H1 (cell line): ENCODE measurements at regions not wholly inside any gene's neighbourhood (a gene's known extent, or its start where the extent isn't known, plus 50 kb on each side); places are given as distances from the start of the nearest gene placed in this dataset.

Experiments used
- CTCF ChIA-PET: fragments of 300-600 bp; sonication (Branson Sonifier 250); formaldehyde crosslinking; loops from one replicate; lab custom pipeline; 2021; ENCODE audit not compliant: partially characterized antibody; lab: Charles Lee
- POLR2A ChIA-PET: fragments of 300-600 bp; sonication (Branson Sonifier 250); formaldehyde crosslinking; loops from one replicate; lab custom pipeline; 2021; ENCODE audit warnings: inconsistent platforms; ENCODE audit not compliant: partially characterized antibody; lab: Charles Lee
- DNase-seq, 2 experiments: peaks; one replicate each; pipeline versions ENCODE4 v3.0.0 to v3.0.0-alpha.2; 2010 to 2022; ENCODE audit warnings: low spot score in 2 of 2, low read depth in 1 of 2, mixed read lengths in 1 of 2
- FAIRE-seq: peaks from 2 replicates; lab custom pipeline; 2011; peaks lifted over from hg19 to GRCh38; lab: Jason Lieb, UNC
- H2AFZ ChIP-seq: 2 replicates; pipeline ENCODE4 v1.8.1; 2012; ENCODE audit warnings: low read length, inconsistent platforms
- H2AK5ac ChIP-seq: 2 replicates; pipeline ENCODE4 v1.6.1; 2013; ENCODE audit warnings: low read depth, low read length
- H2BK120ac ChIP-seq: replicated peaks from 2 replicates; pipeline ENCODE3; 2013; ENCODE audit warnings: low read depth, low read length, inconsistent platforms
- H2BK12ac ChIP-seq: 2 replicates; pipeline ENCODE4 v1.6.1; 2013; ENCODE audit warnings: low read depth, low read length
- H2BK15ac ChIP-seq: 2 replicates; pipeline ENCODE4 v1.6.1; 2013; ENCODE audit warnings: low read length
- H2BK20ac ChIP-seq: 2 replicates; pipeline ENCODE4 v1.6.1; 2013; ENCODE audit warnings: low read length
- H2BK5ac ChIP-seq: 2 replicates; pipeline ENCODE4 v1.6.1; 2013; ENCODE audit warnings: low read depth, low read length
- H3K14ac ChIP-seq: 2 replicates; pipeline ENCODE4 v1.6.1; 2013; ENCODE audit warnings: inconsistent platforms; ENCODE audit not compliant: insufficient read length
- H3K18ac ChIP-seq: 2 replicates; pipeline ENCODE4 v1.6.1; 2013; ENCODE audit warnings: low read length; ENCODE audit errors: extremely low read depth
- H3K23ac ChIP-seq: 2 replicates; pipeline ENCODE4 v1.6.1; 2013; ENCODE audit warnings: inconsistent platforms; ENCODE audit not compliant: insufficient read length
- H3K23me2 ChIP-seq: 2 replicates; pipeline ENCODE4 v1.6.1; 2013; ENCODE audit warnings: low read depth, low read length
- H3K27ac ChIP-seq: 2 replicates; pipeline ENCODE4 v1.6.1; 2011; ENCODE audit warnings: low read depth, low read length, inconsistent platforms
- H3K27me3 ChIP-seq, 4 experiments: replicated peaks in 1 of 4; 1 replicate in 1 of 4; 2 replicates in 3 of 4; pipeline versions ENCODE4 v1.6.1 to v1.8.1; 2011 to 2013; ENCODE audit warnings: low read length in 3 of 4, mild to moderate bottlenecking in 3 of 4, inconsistent platforms in 2 of 4, mixed read lengths in 2 of 4, moderate library complexity in 1 of 4; ENCODE audit not compliant: control insufficient read depth in 3 of 4, insufficient read depth in 3 of 4; ENCODE audit errors: extremely low read depth in 1 of 4
- H3K36me3 ChIP-seq, 4 experiments: 2 replicates each; pipeline versions ENCODE4 v1.6.1 to v1.8.1; 2011 to 2013; ENCODE audit warnings: mild to moderate bottlenecking in 4 of 4, low read length in 3 of 4, moderate library complexity in 2 of 4, control low read depth in 1 of 4, inconsistent platforms in 1 of 4; ENCODE audit not compliant: insufficient read depth in 4 of 4, control insufficient read depth in 2 of 4
- H3K4ac ChIP-seq: replicated peaks from 2 replicates; pipeline ENCODE3; 2013; ENCODE audit warnings: low read length, low read depth, mixed read lengths, inconsistent platforms; ENCODE audit not compliant: insufficient read length
- H3K4me1 ChIP-seq, 4 experiments: replicated peaks in 1 of 4; 1 replicate in 1 of 4; 2 replicates in 3 of 4; pipeline versions ENCODE4 v1.6.1 to v1.8.1; 2011 to 2013; ENCODE audit warnings: low read length in 3 of 4, inconsistent platforms in 2 of 4, mixed read lengths in 1 of 4; ENCODE audit not compliant: insufficient read depth in 4 of 4, control insufficient read depth in 3 of 4
- H3K4me2 ChIP-seq, 2 experiments: 2 replicates each; pipeline versions ENCODE4 v1.6.1 to v1.8.1; 2011 to 2013; ENCODE audit warnings: low read depth in 2 of 2, low read length in 2 of 2, control low read depth in 1 of 2, inconsistent platforms in 1 of 2, mild to moderate bottlenecking in 1 of 2; ENCODE audit not compliant: insufficient read depth in 1 of 2
- H3K4me3 ChIP-seq, 4 experiments: fragments of 200-600, 300-600 bp in 1 of 4; sonication (generic), shearing (Covaris generic), sonication (Bioruptor Twin) in 1 of 4; 2 replicates each; pipeline versions ENCODE4 v1.5.1 to v1.8.1; 2011 to 2016; ENCODE audit warnings: low read length in 4 of 4, low read depth in 3 of 4, control low read depth in 2 of 4, inconsistent platforms in 2 of 4, mild to moderate bottlenecking in 2 of 4, mixed read lengths in 1 of 4, moderate library complexity in 1 of 4; ENCODE audit not compliant: insufficient read depth in 2 of 4; ENCODE audit errors: extremely low read depth in 1 of 4
- H3K56ac ChIP-seq: replicated peaks from 2 replicates; pipeline ENCODE3; 2013; ENCODE audit warnings: low read depth, mild to moderate bottlenecking, mixed read lengths, low read length, inconsistent platforms; ENCODE audit not compliant: insufficient read length
- H3K79me1 ChIP-seq: 2 replicates; pipeline ENCODE4 v1.6.1; 2013; ENCODE audit warnings: low read depth, low read length, control low read depth
- H3K79me2 ChIP-seq, 2 experiments: 2 replicates each; pipeline versions ENCODE4 v1.6.1 to v1.8.1; 2012 to 2013; ENCODE audit warnings: low read length in 2 of 2, mild to moderate bottlenecking in 2 of 2, inconsistent platforms in 1 of 2; ENCODE audit not compliant: insufficient read depth in 2 of 2, control insufficient read depth in 1 of 2
- H3K9ac ChIP-seq, 4 experiments: replicated peaks in 1 of 4; 1 replicate in 1 of 4; 2 replicates in 3 of 4; pipeline versions ENCODE4 v1.6.1 to v1.8.1; 2011 to 2013; ENCODE audit warnings: low read depth in 3 of 4, low read length in 3 of 4, control low read depth in 2 of 4, mild to moderate bottlenecking in 2 of 4, moderate library complexity in 2 of 4, inconsistent platforms in 1 of 4; ENCODE audit errors: extremely low read depth in 1 of 4
- H3K9me3 ChIP-seq, 2 experiments: 2 replicates each; pipeline versions ENCODE4 v1.6.1 to v1.8.1; 2012 to 2013; ENCODE audit warnings: mild to moderate bottlenecking in 2 of 2, moderate library complexity in 2 of 2, control low read depth in 1 of 2, inconsistent platforms in 1 of 2, low read depth in 1 of 2, low read length in 1 of 2, mixed read lengths in 1 of 2; ENCODE audit not compliant: insufficient read depth in 2 of 2
- H4K20me1 ChIP-seq, 2 experiments: replicated peaks in 1 of 2; 2 replicates each; pipeline versions ENCODE3 to v1.8.1; 2011 to 2013; ENCODE audit warnings: inconsistent platforms in 2 of 2, low read length in 2 of 2, mild to moderate bottlenecking in 1 of 2; ENCODE audit not compliant: insufficient read depth in 2 of 2, control insufficient read depth in 1 of 2
- H4K5ac ChIP-seq: 2 replicates; pipeline ENCODE4 v1.6.1; 2013; ENCODE audit warnings: low read length, low read depth, mixed read lengths, inconsistent platforms; ENCODE audit not compliant: insufficient read length
- H4K8ac ChIP-seq: 2 replicates; pipeline ENCODE4 v1.8.0; 2013; ENCODE audit warnings: mild to moderate bottlenecking, moderate library complexity, low read length, inconsistent platforms; ENCODE audit not compliant: insufficient read depth; ENCODE audit errors: extremely low read depth
- H4K91ac ChIP-seq: replicated peaks from 2 replicates; pipeline ENCODE3; 2013; ENCODE audit warnings: low read length, mixed read lengths, inconsistent platforms; ENCODE audit not compliant: insufficient read length
- CEBPB ChIP-seq: IDR thresholded peaks from 2 replicates; pipeline ENCODE4 v1.6.1; 2012; ENCODE audit warnings: low read depth, low read length
- CREB1 ChIP-seq: IDR thresholded peaks from 2 replicates; pipeline ENCODE4 v1.6.1; 2012; ENCODE audit warnings: inconsistent platforms
- CTCF ChIP-seq, 3 experiments: IDR thresholded peaks; 1 replicate in 2 of 3; 2 replicates in 1 of 3; pipeline versions ENCODE4 v1.5.1 to v1.6.1; 2011; ENCODE audit warnings: low read length in 3 of 3, mild to moderate bottlenecking in 3 of 3, inconsistent platforms in 2 of 3, low read depth in 1 of 3, moderate library complexity in 1 of 3; ENCODE audit not compliant: insufficient read depth in 1 of 3; ENCODE audit errors: control extremely low read depth in 1 of 3
- E2F6 ChIP-seq: IDR thresholded peaks from 2 replicates; pipeline ENCODE4 v1.6.1; 2012; ENCODE audit warnings: inconsistent platforms
- EP300 ChIP-seq, 2 experiments: IDR thresholded peaks; 1 replicate in 1 of 2; 2 replicates in 1 of 2; pipeline ENCODE4 v1.6.1; 2011 to 2012; ENCODE audit warnings: low read depth in 2 of 2, low read length in 2 of 2, mild to moderate bottlenecking in 2 of 2, borderline replicate concordance in 1 of 2, inconsistent platforms in 1 of 2, moderate library complexity in 1 of 2
- GABPA ChIP-seq: IDR thresholded peaks from 2 replicates; pipeline ENCODE4 v1.6.1; 2011; ENCODE audit warnings: mild to moderate bottlenecking, low read length, moderate library complexity, borderline replicate concordance; ENCODE audit not compliant: insufficient read depth
- HDAC6 ChIP-seq: IDR thresholded peaks from one replicate; pipeline ENCODE4 v1.7.1; 2012; ENCODE audit warnings: low read depth, mild to moderate bottlenecking, inconsistent platforms, low read length, moderate library complexity
- JUND ChIP-seq: IDR thresholded peaks from 2 replicates; pipeline ENCODE4 v1.6.1; 2011; ENCODE audit warnings: mild to moderate bottlenecking, improper control_type of control experiment, low read length
- NRF1 ChIP-seq: IDR thresholded peaks from 2 replicates; pipeline ENCODE4 v1.6.1; 2011; ENCODE audit warnings: mild to moderate bottlenecking, low read depth, low read length, improper control_type of control experiment
- RFX5 ChIP-seq: IDR thresholded peaks from 2 replicates; pipeline ENCODE4 v1.6.1; 2011; ENCODE audit warnings: low read depth, low read length, improper control_type of control experiment, borderline replicate concordance
- SIN3A ChIP-seq, 2 experiments: IDR thresholded peaks in 1 of 2; conservative IDR thresholded peaks in 1 of 2; 2 replicates each; pipeline ENCODE4 v1.6.1; 2011 to 2012; ENCODE audit warnings: low read length in 2 of 2, improper control_type of control experiment in 1 of 2, low read depth in 1 of 2, mild to moderate bottlenecking in 1 of 2
- SRF ChIP-seq: IDR thresholded peaks from 2 replicates; pipeline ENCODE4 v1.6.1; 2011; ENCODE audit warnings: mild to moderate bottlenecking, low read depth, low read length, moderate library complexity
- WGBS, 2 experiments: shearing (Covaris generic) in 1 of 2; methylation state at CpG; one replicate each; pipeline versions ENCODE4 v1.1.6 to v1.1.7; 2013 to 2015; ENCODE audit warnings: low lambda C conversion rate in 2 of 2, mixed read lengths in 2 of 2, inconsistent platforms in 1 of 2, low coverage in 1 of 2, missing lambda C conversion rate in 1 of 2; ENCODE audit not compliant: insufficient replicate concordance in 2 of 2, insufficient coverage in 1 of 2, insufficient read length in 1 of 2; ENCODE audit errors: extremely low coverage in 1 of 2, missing lambda C conversion rate in 1 of 2; 5-methylcytosine and 5-hydroxymethylcytosine counted together

- no peak overlapping the region for H2AFZ ChIP-seq
Measured at GRCh38 chr2:4900242-4900641, 791.9 kb upstream of the SOX11 start.

More at GRCh38 chr2:4900242-4900641, 791.9 kb upstream of the SOX11 start:
- no peak overlapping the region for H4K5ac ChIP-seq
- H4K20me1 ChIP-seq, result no peaks in the 10 kb centered on the region
- no peak overlapping the region for H3K4me3 ChIP-seq
- no peak overlapping the region for H4K8ac ChIP-seq
- no peak overlapping the region for H3K4me2 ChIP-seq
- no peaks in the 10 kb centered on the region for H3K9me3 ChIP-seq
- H3K14ac ChIP-seq, result no peak overlapping the region
- ChIA-PET POLR2A (no interaction called here), CTCF (no interaction called here)
- H3K4me1 ChIP-seq, result no peaks in the 10 kb centered on the region; a peak in 1 of 7 replicates
- no peak overlapping the region for H2AK5ac ChIP-seq
- H2BK20ac ChIP-seq, result no peak overlapping the region
- H3K23me2 ChIP-seq, result no peaks in the 10 kb centered on the region
- FAIRE-seq, result no peak
- H4K91ac ChIP-seq, result no peak overlapping the region
- H3K27ac ChIP-seq, result no peak overlapping the region
- H3K18ac ChIP-seq, result no peak overlapping the region
- no peak overlapping the region for H3K4ac ChIP-seq
- WGBS, 2 experiments, result 92% methylated on average over 5 of the region's 5 CpGs; no CpG with 5 or more reads in 1 of the 2 experiments
- no peak overlapping the region for H3K9ac ChIP-seq
- no peaks in the 10 kb centered on the region for H3K36me3 ChIP-seq
- H2BK5ac ChIP-seq, result no peak overlapping the region
- H2BK120ac ChIP-seq, result no peak overlapping the region
- TF ChIP-seq JUND (no peak), SRF (no peak), SIN3A (conservative IDR thresholded peaks at IDR 0.05 in 1 of 2, IDR thresholded peaks at IDR 0.05 in 1 of 2; ENCODE audit: low read depth in 1 of 2, low read length in 2 of 2) (no peak), EP300 (IDR thresholded peaks at IDR 0.05; ENCODE audit: borderline replicate concordance in 1 of 2, low read depth in 2 of 2, low read length in 2 of 2) (no peak), RFX5 (no peak), GABPA (no peak), E2F6 (no peak), CEBPB (no peak), HDAC6 (no peak), NRF1 (no peak), CREB1 (no peak), CTCF (IDR thresholded peaks at IDR 0.05; ENCODE audit: control extremely low read depth in 1 of 3, insufficient read depth in 1 of 3, low read depth in 1 of 3, low read length in 3 of 3) (no peak)
- TF ChIP-seq, all 59 proteins: peak for 0
- no peaks in the 10 kb centered on the region for H3K27me3 ChIP-seq
- no peak for DNase-seq
- H2BK15ac ChIP-seq, result no peak overlapping the region
- no peaks in the 10 kb centered on the region for H3K79me1 ChIP-seq
- H3K23ac ChIP-seq, result no peak overlapping the region
- H3K56ac ChIP-seq, result no peak overlapping the region
- H3K79me2 ChIP-seq, result no peaks in the 10 kb centered on the region
- no peak overlapping the region for H2BK12ac ChIP-seq
